GM12873 (cell line): ENCODE measurements at regions not wholly inside any gene's neighbourhood (a gene's known extent, or its start where the extent isn't known, plus 50 kb on each side); places are given as distances from the start of the nearest gene placed in this dataset.

Source experiments
- TF ChIP-seq, protein P1 (sequence below): IDR thresholded peaks from 2 replicates; pipeline ENCODE4 v1.5.1; 2012; ENCODE audit warnings: low read depth, mild to moderate bottlenecking, moderate library complexity, low read length, control low read depth; ENCODE audit not compliant: insufficient read depth; ENCODE audit errors: missing control alignments

DNA sequence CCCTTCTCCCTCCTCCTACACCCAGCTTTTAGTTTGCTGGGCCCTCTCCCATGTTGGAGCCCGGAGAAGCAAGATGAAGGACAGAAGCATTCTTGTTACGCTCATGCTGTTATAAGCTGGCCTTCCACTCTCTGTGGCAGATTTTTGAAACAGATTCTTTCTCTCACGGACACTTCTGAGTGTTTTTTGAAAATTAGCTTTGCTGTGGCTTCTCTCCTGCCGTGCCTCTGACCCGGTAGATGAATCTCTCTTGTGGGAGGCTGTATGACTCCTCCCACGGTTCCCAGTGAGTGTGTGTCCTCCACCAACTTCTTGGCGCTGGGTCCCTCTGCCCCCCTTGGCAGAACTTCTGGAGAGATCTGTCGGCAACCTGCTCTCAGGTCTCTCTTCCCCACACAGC is 269.3 kb upstream of the MYT1L start:
- TF ChIP-seq, protein P1, sequence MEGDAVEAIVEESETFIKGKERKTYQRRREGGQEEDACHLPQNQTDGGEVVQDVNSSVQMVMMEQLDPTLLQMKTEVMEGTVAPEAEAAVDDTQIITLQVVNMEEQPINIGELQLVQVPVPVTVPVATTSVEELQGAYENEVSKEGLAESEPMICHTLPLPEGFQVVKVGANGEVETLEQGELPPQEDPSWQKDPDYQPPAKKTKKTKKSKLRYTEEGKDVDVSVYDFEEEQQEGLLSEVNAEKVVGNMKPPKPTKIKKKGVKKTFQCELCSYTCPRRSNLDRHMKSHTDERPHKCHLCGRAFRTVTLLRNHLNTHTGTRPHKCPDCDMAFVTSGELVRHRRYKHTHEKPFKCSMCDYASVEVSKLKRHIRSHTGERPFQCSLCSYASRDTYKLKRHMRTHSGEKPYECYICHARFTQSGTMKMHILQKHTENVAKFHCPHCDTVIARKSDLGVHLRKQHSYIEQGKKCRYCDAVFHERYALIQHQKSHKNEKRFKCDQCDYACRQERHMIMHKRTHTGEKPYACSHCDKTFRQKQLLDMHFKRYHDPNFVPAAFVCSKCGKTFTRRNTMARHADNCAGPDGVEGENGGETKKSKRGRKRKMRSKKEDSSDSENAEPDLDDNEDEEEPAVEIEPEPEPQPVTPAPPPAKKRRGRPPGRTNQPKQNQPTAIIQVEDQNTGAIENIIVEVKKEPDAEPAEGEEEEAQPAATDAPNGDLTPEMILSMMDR, result no peak

DNA sequence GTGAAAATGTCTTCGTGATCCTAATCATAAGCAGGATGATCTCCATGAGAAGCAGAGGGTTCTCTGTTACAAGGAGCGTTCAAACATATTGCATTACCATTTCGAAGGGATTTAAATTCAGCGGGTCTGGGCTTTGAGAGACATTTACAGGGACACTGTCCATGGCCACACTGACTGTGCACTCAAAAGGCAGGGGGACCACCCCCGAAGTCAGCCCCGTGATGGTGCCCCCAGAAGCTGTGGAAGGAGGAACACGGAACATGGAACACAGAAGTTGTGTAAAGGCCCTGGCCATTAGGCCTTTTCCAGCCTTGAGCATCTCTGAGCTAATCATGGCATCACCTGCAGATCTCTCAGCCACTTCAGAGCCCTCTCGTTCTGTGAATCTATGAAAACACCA is 268.4 kb upstream of the MYT1L start:
- TF ChIP-seq, protein P1, result no peak

DNA sequence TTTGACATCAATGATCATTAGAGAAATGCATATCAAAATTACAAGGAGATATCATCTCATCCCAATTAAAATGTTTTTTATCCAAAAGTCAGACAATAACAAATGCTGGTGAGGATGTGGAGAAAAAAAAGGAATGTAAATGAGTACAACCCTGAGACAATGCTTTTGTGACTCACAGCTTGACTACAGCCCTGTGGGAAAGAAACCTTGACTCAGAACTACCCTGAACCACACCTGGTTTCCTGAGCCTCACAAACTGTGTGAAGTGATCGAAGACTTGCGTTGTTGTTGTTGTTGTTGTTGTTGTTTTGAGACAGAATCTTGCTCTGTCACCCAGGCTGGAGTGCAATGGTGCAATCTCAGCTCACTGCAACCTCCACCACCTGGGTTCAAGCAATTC is 266.6 kb upstream of the MYT1L start:
- TF ChIP-seq, protein P1, result no peak

DNA sequence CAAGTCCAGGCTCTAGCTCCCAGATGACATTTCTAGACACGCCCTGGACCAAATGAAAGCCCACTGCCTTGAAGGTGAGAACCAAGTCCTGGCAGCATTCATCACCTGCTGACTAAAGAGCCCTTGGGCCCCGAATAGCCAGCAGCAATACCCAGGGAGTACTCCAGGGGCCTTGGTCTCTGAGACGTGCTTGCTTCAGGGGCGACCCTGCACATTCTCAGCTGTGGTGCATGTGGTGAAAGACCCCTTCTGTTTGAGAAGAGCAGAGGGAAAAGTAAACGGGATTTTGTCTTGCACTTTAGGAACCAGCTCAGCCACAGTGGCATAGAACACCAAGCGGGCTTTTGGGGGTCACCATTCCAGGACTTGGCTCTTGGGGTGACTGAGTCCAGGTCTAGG is 260.5 kb upstream of the MYT1L start:
- TF ChIP-seq, protein P1, result no peak

DNA sequence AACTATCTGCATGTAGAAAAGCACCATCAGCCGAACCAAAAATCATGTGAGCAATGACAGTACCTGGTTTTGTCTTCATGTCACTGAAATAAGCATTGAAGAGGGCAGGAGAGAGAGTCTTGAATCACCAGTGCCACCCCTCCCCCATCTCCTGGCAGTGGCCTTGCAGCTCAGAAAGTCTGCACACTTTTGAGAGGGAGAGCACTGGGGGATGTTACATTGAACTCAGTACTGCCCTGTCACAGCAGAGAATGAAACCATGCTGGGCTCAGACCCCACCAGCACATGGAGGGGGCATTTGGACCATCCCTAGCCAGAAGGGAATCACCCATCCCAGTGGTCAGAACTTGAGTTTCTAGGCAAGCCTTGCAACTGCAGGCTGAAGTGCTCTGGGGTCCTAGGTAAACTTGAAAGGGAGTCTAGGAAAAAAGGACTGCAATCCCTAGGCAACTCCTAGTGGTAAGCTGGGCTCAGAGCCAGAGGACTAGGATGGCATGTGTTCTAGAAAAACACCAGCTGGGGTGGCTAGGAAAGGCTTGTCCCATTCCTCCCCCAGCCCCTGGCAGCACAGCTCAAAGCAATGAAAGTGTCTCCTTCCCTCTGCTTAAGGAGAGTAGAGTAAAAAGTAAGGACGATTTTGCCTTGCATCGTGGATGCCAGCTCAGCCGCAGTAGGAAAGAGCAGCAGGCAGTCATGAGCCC is 259.9 kb upstream of the MYT1L start:
- TF ChIP-seq, protein P1, result no peak

DNA sequence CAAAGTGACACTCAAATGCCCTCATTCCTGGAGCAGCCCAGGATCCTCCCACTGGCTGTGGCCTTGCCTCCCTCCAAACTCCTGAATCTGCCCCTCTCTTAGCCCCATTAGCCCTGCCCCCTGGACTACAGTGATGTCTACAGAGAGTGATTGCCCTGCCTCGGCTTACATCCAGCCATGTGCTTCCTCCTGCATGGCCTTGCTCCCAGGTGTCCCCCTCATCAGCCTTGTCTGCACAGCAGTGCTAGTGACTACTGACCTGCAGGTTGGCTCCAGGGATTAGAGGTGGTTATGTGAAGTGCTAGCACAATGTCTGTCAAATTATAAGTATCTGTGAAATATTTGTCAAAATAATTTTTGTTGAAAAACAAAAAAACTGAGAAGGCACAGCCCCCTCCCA is 259.1 kb upstream of the MYT1L start:
- TF ChIP-seq, protein P1, result no peak

DNA sequence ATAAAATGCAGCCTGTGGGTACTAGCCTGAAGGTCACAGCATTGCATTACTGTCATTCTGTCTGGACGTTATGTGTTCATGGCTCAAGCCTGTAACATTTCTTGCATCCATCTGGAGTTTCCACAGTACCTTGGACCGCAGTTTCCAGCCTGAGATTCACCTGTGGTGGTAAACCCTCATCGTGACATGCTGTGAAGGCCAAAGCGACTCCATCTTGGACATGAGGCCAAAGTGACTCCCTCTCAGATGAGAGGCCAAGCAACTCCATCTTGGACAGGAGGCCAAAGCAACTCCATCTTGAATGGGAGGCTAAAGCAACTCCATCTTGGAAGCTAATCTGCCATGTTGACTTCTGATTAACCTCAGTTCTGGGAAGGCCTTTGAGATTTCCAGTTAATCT is 257.7 kb upstream of the MYT1L start:
- TF ChIP-seq, protein P1, result no peak
